ENCODE measurements at regions not wholly inside any gene's neighbourhood (a gene's known extent, or its start where the extent isn't known, plus 50 kb on each side); places are given as distances from the start of the nearest gene placed in this dataset.

- DNase-seq = no peak
- Histone ChIP-seq H3K36me3 (no peaks in the 10 kb centered on the region), H3K9me3 (no peaks in the 10 kb centered on the region), H3K4me1 (no peaks in the 10 kb centered on the region), H3K27me3 (no peaks in the 10 kb centered on the region), H3K27ac (no peak overlapping the region), H3K4me3 (no peak overlapping the region)
- intact Hi-C loops (cut with DNase I; ENCODE audit: low total_unique reads) (no loop called here), in situ Hi-C loops (cut with MboI; ENCODE audit: low pct_ligation_motif_present in 1 of 4, low pct_unique_long_range_greater_than_20kb in 1 of 4, low sequenced_read_pairs in 3 of 4) (no loop called here)
- no peak for TF ChIP-seq EP300 (IDR thresholded peaks at IDR 0.05; ENCODE audit: low read depth)
- TF ChIP-seq POLR2AphosphoS5 (IDR thresholded peaks at IDR 0.05) = no peak
- TF ChIP-seq CTCF (IDR thresholded peaks at IDR 0.05) = no peak
- TF ChIP-seq POLR2A (IDR thresholded peaks at IDR 0.05) = no peak
- 81 to 100% methylated on average over 1 to 2 of the region's 2 CpGs for WGBS, 2 donors (ENCODE audit: low coverage in 1 of 2)
Measured at GRCh38 chr3:55159016-55159415, 231.2 kb upstream of the LRTM1 start.

GRCh38 chr3:55158345-55158744 lies 230.5 kb upstream of the LRTM1 start:
- Histone ChIP-seq H3K9me3 (no peaks in the 10 kb centered on the region), H3K27ac (no peak overlapping the region), H3K4me3 (no peak overlapping the region), H3K4me1 (no peaks in the 10 kb centered on the region), H3K27me3 (no peaks in the 10 kb centered on the region), H3K36me3 (no peaks in the 10 kb centered on the region)
- WGBS, 2 donors (ENCODE audit: low coverage in 1 of 2) = 64 to 67% methylated on average over 3 of the region's 3 CpGs
- in situ Hi-C loops (cut with MboI; ENCODE audit: low pct_ligation_motif_present in 1 of 4, low pct_unique_long_range_greater_than_20kb in 1 of 4, low sequenced_read_pairs in 3 of 4) = no loop called here
- DNase-seq = no peak
- TF ChIP-seq EP300 (IDR thresholded peaks at IDR 0.05; ENCODE audit: low read depth) (no peak), POLR2AphosphoS5 (IDR thresholded peaks at IDR 0.05) (no peak), POLR2A (IDR thresholded peaks at IDR 0.05) (no peak), CTCF (IDR thresholded peaks at IDR 0.05) (no peak)
- intact Hi-C loops (cut with DNase I; ENCODE audit: low total_unique reads) = no loop called here

GRCh38 chr3:55157731-55158130 lies 229.9 kb upstream of the LRTM1 start:
- no peaks in the 10 kb centered on the region for H3K36me3 ChIP-seq
- TF ChIP-seq EP300 (IDR thresholded peaks at IDR 0.05; ENCODE audit: low read depth) (no peak), POLR2A (IDR thresholded peaks at IDR 0.05) (no peak), POLR2AphosphoS5 (IDR thresholded peaks at IDR 0.05) (no peak), CTCF (IDR thresholded peaks at IDR 0.05) (no peak)
- no peaks in the 10 kb centered on the region for H3K27me3 ChIP-seq
- no peak overlapping the region for H3K27ac ChIP-seq
- WGBS, 2 donors (ENCODE audit: low coverage in 1 of 2) = 69 to 86% methylated on average over 1 of the region's 1 CpG
- H3K4me3 ChIP-seq = no peak overlapping the region
- intact Hi-C loops (cut with DNase I; ENCODE audit: low total_unique reads) (no loop called here), in situ Hi-C loops (cut with MboI; ENCODE audit: low pct_ligation_motif_present in 1 of 4, low pct_unique_long_range_greater_than_20kb in 1 of 4, low sequenced_read_pairs in 3 of 4) (no loop called here)
- no peaks in the 10 kb centered on the region for H3K9me3 ChIP-seq
- DNase-seq = no peak
- H3K4me1 ChIP-seq = no peaks in the 10 kb centered on the region

GRCh38 chr3:55156851-55157650 lies 229.2 kb upstream of the LRTM1 start:
- Histone ChIP-seq H3K27me3 (no peaks in the 10 kb centered on the region), H3K4me3 (no peak overlapping the region), H3K27ac (no peak overlapping the region), H3K36me3 (no peaks in the 10 kb centered on the region), H3K9me3 (no peaks in the 10 kb centered on the region), H3K4me1 (no peaks in the 10 kb centered on the region)
- WGBS, 2 donors (ENCODE audit: low coverage in 1 of 2) = 77 to 78% methylated on average over 7 to 9 of the region's 9 CpGs
- in situ Hi-C loops (cut with MboI; ENCODE audit: low pct_ligation_motif_present in 1 of 4, low pct_unique_long_range_greater_than_20kb in 1 of 4, low sequenced_read_pairs in 3 of 4) (no loop called here), intact Hi-C loops (cut with DNase I; ENCODE audit: low total_unique reads) (no loop called here)
- DNase-seq = no peak
- TF ChIP-seq POLR2AphosphoS5 (IDR thresholded peaks at IDR 0.05) = no peak
- TF ChIP-seq CTCF (IDR thresholded peaks at IDR 0.05) = no peak
- no peak for TF ChIP-seq POLR2A (IDR thresholded peaks at IDR 0.05)
- no peak for TF ChIP-seq EP300 (IDR thresholded peaks at IDR 0.05; ENCODE audit: low read depth)
